Fibroblast of lung (primary cell): ENCODE measurements at regions not wholly inside any gene's neighbourhood (a gene's known extent, or its start where the extent isn't known, plus 50 kb on each side); places are given as distances from the start of the nearest gene placed in this dataset.

Experiments used
- DNase-seq, 2 donors: peaks; one replicate each; pipeline versions ENCODE4 v3.0.0 to v3.0.0-alpha.2; 2010; ENCODE audit warnings: low read depth in 2 of 2
- H2AFZ ChIP-seq: 2 replicates; pipeline ENCODE4 v1.5.1; 2012; ENCODE audit warnings: low read length, control low read depth, inconsistent platforms
- H3K27ac ChIP-seq: 2 replicates; pipeline ENCODE4 v1.5.1; 2011; ENCODE audit warnings: low read length, control low read depth; ENCODE audit not compliant: insufficient read depth
- H3K27me3 ChIP-seq: 2 replicates; pipeline ENCODE4 v1.5.1; 2011; ENCODE audit warnings: mild to moderate bottlenecking, low read length; ENCODE audit not compliant: control insufficient read depth, insufficient read depth
- H3K36me3 ChIP-seq: 2 replicates; pipeline ENCODE4 v1.5.1; 2011; ENCODE audit warnings: low read length; ENCODE audit not compliant: control insufficient read depth, insufficient read depth
- H3K4me1 ChIP-seq: 2 replicates; pipeline ENCODE4 v1.5.1; 2011; ENCODE audit warnings: low read length; ENCODE audit not compliant: control insufficient read depth, insufficient read depth; ENCODE audit errors: extremely low read depth
- H3K4me2 ChIP-seq: 2 replicates; pipeline ENCODE4 v1.5.1; 2011; ENCODE audit warnings: low read length, control low read depth; ENCODE audit not compliant: insufficient read depth; ENCODE audit errors: extremely low read depth
- H3K4me3 ChIP-seq, 4 experiments: fragments of 200-600 bp in 1 of 4; sonication (generic) in 1 of 4; replicated peaks in 1 of 4; 2 replicates each; pipeline ENCODE4 v1.5.1; 2011 to 2016; ENCODE audit warnings: low read length in 4 of 4, low read depth in 3 of 4, mild to moderate bottlenecking in 3 of 4, control low read depth in 2 of 4, inconsistent platforms in 1 of 4, mixed read lengths in 1 of 4; ENCODE audit not compliant: insufficient read depth in 1 of 4; ENCODE audit errors: control extremely low read depth in 1 of 4
- H3K79me2 ChIP-seq: 2 replicates; pipeline ENCODE4 v1.5.1; 2012; ENCODE audit warnings: mild to moderate bottlenecking, low read length, inconsistent platforms; ENCODE audit not compliant: control insufficient read depth, insufficient read depth
- H3K9ac ChIP-seq: 2 replicates; pipeline ENCODE4 v1.5.1; 2011; ENCODE audit warnings: mild to moderate bottlenecking, low read length, control low read depth; ENCODE audit not compliant: insufficient read depth
- H3K9me3 ChIP-seq: 2 replicates; pipeline ENCODE4 v1.5.1; 2012; ENCODE audit warnings: low read depth, low read length; ENCODE audit not compliant: control insufficient read depth, insufficient read depth
- H4K20me1 ChIP-seq: 2 replicates; pipeline ENCODE4 v1.5.1; 2011; ENCODE audit warnings: low read length; ENCODE audit not compliant: control insufficient read depth, insufficient read depth; ENCODE audit errors: extremely low read depth
- CTCF ChIP-seq, 2 donors: IDR thresholded peaks in 1 of 2; conservative IDR thresholded peaks in 1 of 2; 1 replicate in 1 of 2; 2 replicates in 1 of 2; pipeline ENCODE4 v1.5.1; 2011 to 2012; ENCODE audit warnings: low read length in 2 of 2, control low read depth in 1 of 2, inconsistent platforms in 1 of 2, low read depth in 1 of 2, mild to moderate bottlenecking in 1 of 2
- EZH2 ChIP-seq: IDR thresholded peaks from 2 replicates; pipeline ENCODE4 v1.5.1; 2012; ENCODE audit warnings: low read length, control low read depth, mild to moderate bottlenecking; ENCODE audit errors: missing control alignments

- Histone ChIP-seq H3K9ac (no peak overlapping the region), H4K20me1 (no peaks in the 10 kb centered on the region), H3K36me3 (no peaks in the 10 kb centered on the region), H3K4me3 (no peak overlapping the region), H3K4me2 (no peak overlapping the region), H3K9me3 (no peaks in the 10 kb centered on the region), H3K27ac (no peak overlapping the region), H3K27me3 (no peaks in the 10 kb centered on the region), H2AFZ (no peak overlapping the region), H3K79me2 (no peaks in the 10 kb centered on the region), H3K4me1 (no peaks in the 10 kb centered on the region)
- TF ChIP-seq EZH2: no peak
- no peak for TF ChIP-seq CTCF (conservative IDR thresholded peaks at IDR 0.05 in 1 of 2, IDR thresholded peaks at IDR 0.05 in 1 of 2; ENCODE audit: low read depth in 1 of 2, low read length in 2 of 2)
- DNase-seq: peak; percentile 8 to 16
These were observed 250.5 kb upstream of the RORA start for GRCh38 chr15:61479613-61480012.

- Histone ChIP-seq H3K4me2 (no peak overlapping the region), H3K4me1 (no peaks in the 10 kb centered on the region), H4K20me1 (no peaks in the 10 kb centered on the region), H3K4me3 (no peak overlapping the region), H3K9ac (no peak overlapping the region), H3K79me2 (no peaks in the 10 kb centered on the region), H3K27ac (no peak overlapping the region), H2AFZ (no peak overlapping the region), H3K36me3 (no peaks in the 10 kb centered on the region), H3K9me3 (no peaks in the 10 kb centered on the region), H3K27me3 (no peaks in the 10 kb centered on the region)
- TF ChIP-seq EZH2 (no peak), CTCF (conservative IDR thresholded peaks at IDR 0.05 in 1 of 2, IDR thresholded peaks at IDR 0.05 in 1 of 2; ENCODE audit: low read depth in 1 of 2, low read length in 2 of 2) (no peak)
- no peak for DNase-seq
These were observed 247.6 kb upstream of the RORA start for GRCh38 chr15:61476741-61477140.

- H3K79me2 ChIP-seq: no peaks in the 10 kb centered on the region
- H2AFZ ChIP-seq: no peak overlapping the region
- peak in 1 of 2 donors; percentile 3 for DNase-seq
- H3K27ac ChIP-seq: no peak overlapping the region
- no peak overlapping the region for H3K4me2 ChIP-seq
- no peak overlapping the region for H3K4me3 ChIP-seq
- TF ChIP-seq CTCF (conservative IDR thresholded peaks at IDR 0.05 in 1 of 2, IDR thresholded peaks at IDR 0.05 in 1 of 2; ENCODE audit: low read depth in 1 of 2, low read length in 2 of 2) (no peak), EZH2 (no peak)
- no peak overlapping the region for H3K9ac ChIP-seq
- H4K20me1 ChIP-seq: no peaks in the 10 kb centered on the region
- no peaks in the 10 kb centered on the region for H3K9me3 ChIP-seq
- no peaks in the 10 kb centered on the region for H3K27me3 ChIP-seq
- no peaks in the 10 kb centered on the region for H3K36me3 ChIP-seq
- H3K4me1 ChIP-seq: no peaks in the 10 kb centered on the region
These were observed 245.7 kb upstream of the RORA start for GRCh38 chr15:61474796-61475195.
